GM21786 (cell line): ENCODE measurements at regions not wholly inside any gene's neighbourhood (a gene's known extent, or its start where the extent isn't known, plus 50 kb on each side); places are given as distances from the start of the nearest gene placed in this dataset.

Experiments used
- ATAC-seq: cut with Tn5 transposase; IDR thresholded peaks from one replicate; pipeline ENCODE4 v1.9.1; 2021; ENCODE audit not compliant: unreplicated experiment

- ATAC-seq = no peak
Measured at GRCh38 chr2:67948057-67948456, 114.7 kb downstream of the C1D start.

DNA sequence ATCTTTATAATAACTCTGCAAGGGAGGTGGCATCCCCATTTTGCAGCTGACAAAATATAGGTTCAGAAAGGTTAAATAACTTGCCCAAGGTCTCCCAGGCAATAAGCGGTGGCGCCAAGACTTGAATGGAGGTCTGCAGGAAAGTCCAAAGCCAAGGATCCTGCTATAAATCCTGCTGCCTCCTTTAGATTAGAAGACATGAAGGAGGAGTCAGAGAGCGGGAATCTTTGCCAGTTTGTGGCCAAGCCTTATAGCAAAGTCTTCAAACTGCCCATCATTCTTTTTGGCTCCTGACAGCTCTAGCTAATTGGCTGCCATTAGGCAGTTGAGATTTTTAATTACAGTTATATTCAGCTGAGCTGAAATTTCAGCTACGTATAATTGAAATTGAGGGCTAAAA is 114.3 kb downstream of the C1D start:
- ATAC-seq = no peak

- no peak for ATAC-seq
Measured at GRCh38 chr2:67950018-67950417, 112.8 kb downstream of the C1D start.

GRCh38 chr2:67950919-67951318 is 111.9 kb downstream of the C1D start:
- no peak for ATAC-seq

DNA sequence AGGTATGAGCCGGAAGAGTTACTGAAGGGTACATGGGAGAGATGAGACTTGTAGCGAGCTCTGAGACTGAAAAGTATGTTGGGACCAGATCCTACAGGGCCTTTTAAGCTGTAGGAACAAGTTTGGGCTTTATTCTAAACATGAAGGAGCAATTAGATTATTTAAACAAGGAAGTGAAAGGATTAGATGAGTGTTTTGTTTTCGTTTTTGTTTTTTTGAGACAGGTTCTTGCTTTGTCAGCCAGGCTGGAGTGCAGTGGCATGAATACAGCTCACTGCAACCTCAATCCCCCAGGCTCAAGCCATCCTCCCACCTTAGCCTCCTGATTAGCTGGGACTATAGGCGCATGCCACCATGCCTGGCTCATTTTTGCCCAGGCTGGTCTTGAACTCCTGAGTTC is 110.7 kb downstream of the C1D start:
- ATAC-seq = peak; percentile 77

- no peak for ATAC-seq
Measured at GRCh38 chr2:67954093-67954748, 108.6 kb downstream of the C1D start.

- no peak for ATAC-seq
Measured at GRCh38 chr2:67955748-67956603, 106.8 kb downstream of the C1D start.

DNA sequence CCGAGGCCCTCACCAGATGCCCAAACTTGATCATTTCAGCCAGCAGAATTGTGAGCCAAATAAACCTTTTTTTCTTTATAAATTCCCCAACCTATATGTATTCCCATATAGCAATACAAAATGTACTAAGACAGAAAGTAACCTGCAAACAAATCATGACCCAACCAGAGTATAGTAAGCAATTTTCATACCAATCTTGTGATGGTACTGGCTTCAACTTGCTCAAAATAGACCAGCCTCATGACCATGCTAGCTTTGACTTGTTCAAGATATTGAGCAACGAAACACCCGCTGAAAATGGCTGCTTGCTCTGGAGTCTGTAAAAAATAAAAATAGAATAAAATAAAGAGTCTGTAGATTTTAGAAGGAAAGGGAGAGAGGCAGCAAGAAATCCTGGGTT is 97.6 kb downstream of the C1D start:
- no peak for ATAC-seq

GRCh38 chr2:67970071-67970470 is 92.7 kb downstream of the C1D start:
- no peak for ATAC-seq

GRCh38 chr2:67970542-67970941 is 92.3 kb downstream of the C1D start:
- no peak for ATAC-seq

GRCh38 chr2:67974559-67975430 is 88.0 kb downstream of the C1D start:
- ATAC-seq = no peak

DNA sequence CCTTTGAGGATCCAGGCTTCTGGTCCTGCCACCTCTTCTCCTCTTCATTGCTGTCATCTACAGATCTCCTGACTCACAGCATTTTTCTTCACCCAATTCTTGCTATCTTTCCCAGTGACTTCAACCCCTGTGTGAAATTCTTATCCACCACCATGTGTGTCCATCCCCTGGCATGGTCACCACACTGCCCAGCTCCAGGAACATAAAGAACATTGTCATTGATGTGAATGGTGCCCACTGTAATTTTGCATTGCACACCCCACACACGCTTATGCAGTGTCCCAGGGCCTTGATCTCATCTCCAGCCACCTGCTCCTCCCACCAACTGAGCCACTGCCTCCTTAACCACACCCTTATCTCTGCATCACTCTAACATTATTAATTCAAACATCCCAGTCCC is 85.3 kb downstream of the C1D start:
- ATAC-seq = no peak

DNA sequence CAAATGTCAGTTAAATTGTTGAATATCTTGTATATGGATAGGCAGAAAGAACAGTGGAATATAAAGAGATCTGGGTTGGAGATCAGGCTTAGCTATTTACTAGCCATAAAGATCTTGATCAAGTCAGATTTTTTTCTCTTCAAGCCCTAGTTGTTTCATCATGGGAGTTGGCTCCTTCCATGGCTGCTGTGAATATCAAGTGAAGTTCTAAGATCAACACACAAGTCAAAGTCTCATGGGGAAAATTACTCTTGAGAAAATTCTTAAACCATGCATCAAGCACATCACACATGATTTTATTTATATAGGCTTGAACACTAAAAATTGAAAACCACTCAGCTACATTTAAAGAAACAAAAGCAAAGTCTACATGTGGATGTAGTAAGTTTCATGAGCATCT is 79.8 kb downstream of the C1D start:
- ATAC-seq = no peak

DNA sequence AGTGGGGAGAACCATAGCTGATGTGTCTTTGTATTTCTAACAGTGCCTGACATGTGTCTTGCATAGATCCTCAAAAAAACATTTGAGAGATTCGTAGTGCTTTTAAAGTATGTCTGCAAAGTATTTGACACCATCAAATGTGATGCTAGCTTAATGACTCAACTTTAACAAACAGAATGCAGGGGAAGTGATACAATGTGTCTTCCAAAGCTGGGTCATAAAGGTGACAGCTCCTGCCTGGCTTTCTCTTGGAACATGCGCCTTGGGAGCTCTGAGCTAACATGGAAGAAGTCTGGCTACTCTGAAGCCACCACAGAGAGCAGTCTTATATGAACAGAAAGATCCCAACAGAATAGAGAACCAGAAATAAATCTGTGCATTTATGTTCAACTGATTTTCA is 78.2 kb downstream of the C1D start:
- no peak for ATAC-seq

DNA sequence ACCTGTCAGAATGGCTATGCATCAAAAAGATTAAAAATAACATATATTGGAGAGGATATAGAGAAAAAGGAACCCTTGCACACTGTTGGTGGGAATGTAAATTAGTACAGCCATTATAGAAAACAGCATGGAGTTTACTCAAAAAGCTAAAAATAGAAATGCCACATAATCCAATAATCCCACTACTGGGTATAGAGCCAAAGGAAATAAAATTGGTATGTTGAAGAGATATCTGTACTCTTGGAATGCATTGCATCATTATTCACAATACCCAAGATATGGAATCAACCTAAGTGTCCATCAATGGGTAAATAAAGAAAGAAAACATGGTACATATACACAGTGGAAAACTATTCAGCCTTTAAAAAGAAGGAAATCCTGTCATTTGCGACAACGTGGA is 77.2 kb downstream of the C1D start:
- ATAC-seq = no peak

GRCh38 chr2:67986258-67986657 is 76.5 kb downstream of the C1D start:
- ATAC-seq = no peak
